PC-9 (cell line): ENCODE measurements at regions not wholly inside any gene's neighbourhood (a gene's known extent, or its start where the extent isn't known, plus 50 kb on each side); places are given as distances from the start of the nearest gene placed in this dataset.

Experiments used
- BruUV-seq: library from RNA; stranded (reverse); fragments of 400-500 nt; replicated peaks from 2 replicates; lab custom pipeline; 2021; lab: Mats Ljungman, UMichigan
- CTCF ChIA-PET: fragments of 300-600 bp; sonication (Branson Sonifier 250); formaldehyde crosslinking; loops from one replicate; lab custom pipeline; 2022; ENCODE audit warnings: antibody characterized with exemption; lab: Charles Lee
- POLR2A ChIA-PET: fragments of 300-600 bp; sonication (Branson Sonifier 250); formaldehyde crosslinking; loops from one replicate; lab custom pipeline; 2022; ENCODE audit warnings: antibody characterized with exemption; ENCODE audit not compliant: unreplicated experiment; lab: Charles Lee
- DNase-seq, 2 experiments: peaks; one replicate each; pipeline versions ENCODE4 v3.0.0 to v3.0.0-alpha.2; 2015 to 2022; ENCODE audit warnings: mixed read lengths in 1 of 2
- H2AFZ ChIP-seq: fragments of 200-600 bp; sonication (generic); 2 replicates; pipeline ENCODE4 v1.8.1; 2017; ENCODE audit warnings: antibody characterized with exemption
- H3F3A ChIP-seq: fragments of 200-600 bp; sonication (generic); 2 replicates; pipeline ENCODE4 v1.8.1; 2017; ENCODE audit warnings: antibody characterized with exemption, mild to moderate bottlenecking, low read depth; ENCODE audit not compliant: insufficient read depth
- H3K27ac ChIP-seq: fragments of 200-600 bp; sonication (generic); 2 replicates; pipeline ENCODE4 v1.6.1; 2016; ENCODE audit warnings: mixed run types
- H3K27me3 ChIP-seq: fragments of 200-600 bp; sonication (generic); 2 replicates; pipeline ENCODE4 v1.6.1; 2016; ENCODE audit warnings: low read depth, mixed run types; ENCODE audit not compliant: insufficient read depth
- H3K36me3 ChIP-seq: fragments of 200-600 bp; sonication (generic); 2 replicates; pipeline ENCODE4 v1.6.1; 2016; ENCODE audit warnings: low read depth, mixed run types
- H3K4me1 ChIP-seq: fragments of 200-600 bp; sonication (generic); replicated peaks from 2 replicates; pipeline ENCODE4 v1.6.1; 2016; ENCODE audit warnings: mixed run types; ENCODE audit not compliant: insufficient read depth
- H3K4me2 ChIP-seq: fragments of 200-600 bp; sonication (generic); 2 replicates; pipeline ENCODE4 v1.6.1; 2017; ENCODE audit warnings: mixed run types
- H3K4me3 ChIP-seq: fragments of 200-600 bp; sonication (generic); 2 replicates; pipeline ENCODE4 v1.6.1; 2016; ENCODE audit warnings: mixed run types
- H3K79me2 ChIP-seq: fragments of 200-600 bp; sonication (generic); 2 replicates; pipeline ENCODE4 v1.6.1; 2017; ENCODE audit warnings: low read depth, mixed run types
- H3K9me2 ChIP-seq: fragments of 200-600 bp; sonication (generic); 2 replicates; pipeline ENCODE4 v1.8.1; 2017; ENCODE audit warnings: mild to moderate bottlenecking; ENCODE audit not compliant: insufficient read depth
- H3K9me3 ChIP-seq: fragments of 200-600 bp; sonication (generic); 2 replicates; pipeline ENCODE4 v1.8.1; 2016; ENCODE audit warnings: low read depth; ENCODE audit not compliant: insufficient read depth
- H4K20me1 ChIP-seq: fragments of 200-600 bp; sonication (generic); 2 replicates; pipeline ENCODE4 v1.8.1; 2017; ENCODE audit not compliant: insufficient read depth
- CTCF ChIP-seq: fragments of 200-600 bp; sonication (generic); conservative IDR thresholded peaks from 2 replicates; pipeline ENCODE4 v1.6.1; 2017; ENCODE audit warnings: mixed run types, antibody characterized with exemption, mild to moderate bottlenecking, moderate library complexity
- EZH2 ChIP-seq: fragments of 200-600 bp; sonication (generic); IDR thresholded peaks from 2 replicates; pipeline ENCODE4 v1.8.0; 2017; ENCODE audit warnings: antibody characterized with exemption, low read depth
- intact Hi-C: fragments of 100-400 bp; cut with micrococcal nuclease; formaldehyde crosslinking; loops from one replicate; pipeline ENCODE4 v1.10.0; 2022; ENCODE audit not compliant: unreplicated experiment

GRCh38 chr16:8283195-8283594, 307.1 kb downstream of the TMEM114 start:
- H3K27me3 ChIP-seq = no peaks in the 10 kb centered on the region
- ChIA-PET POLR2A (no interaction called here), CTCF (no interaction called here)
- no peaks in the 10 kb centered on the region for H3F3A ChIP-seq
- no peaks in the 10 kb centered on the region for H3K9me2 ChIP-seq
- TF ChIP-seq EZH2 (no peak), CTCF (no peak)
- H3K9me3 ChIP-seq = no peaks in the 10 kb centered on the region
- no peak for DNase-seq
- intact Hi-C loops = no loop called here
- no peak overlapping the region for H3K4me3 ChIP-seq
- H3K4me2 ChIP-seq = no peak overlapping the region
- BruUV-seq = no TSS peak
- H4K20me1 ChIP-seq = no peaks in the 10 kb centered on the region; the same call in 1 of the 2 replicates
- no peaks in the 10 kb centered on the region for H3K4me1 ChIP-seq
- no peaks in the 10 kb centered on the region for H3K36me3 ChIP-seq
- H2AFZ ChIP-seq = no peak overlapping the region
- H3K27ac ChIP-seq = no peak overlapping the region
- H3K79me2 ChIP-seq = no peaks in the 10 kb centered on the region

- no peak for TF ChIP-seq CTCF
- CTCF ChIA-PET = no interaction called here
Observed at GRCh38 chr16:8278031-8278580, 312.2 kb downstream of the TMEM114 start.

GRCh38 chr16:8271344-8271743, 319.0 kb downstream of the TMEM114 start:
- DNase-seq = no peak

More at GRCh38 chr16:8278031-8278580, 312.2 kb downstream of the TMEM114 start:
- Histone ChIP-seq H3K27me3 (no peaks in the 10 kb centered on the region), H4K20me1 (no peaks in the 10 kb centered on the region), H3K36me3 (no peaks in the 10 kb centered on the region), H2AFZ (no peak overlapping the region), H3K9me3 (no peaks in the 10 kb centered on the region), H3K4me1 (no peaks in the 10 kb centered on the region), H3F3A (no peaks in the 10 kb centered on the region), H3K9me2 (no peaks in the 10 kb centered on the region), H3K79me2 (no peaks in the 10 kb centered on the region), H3K4me2 (no peak overlapping the region), H3K27ac (no peak overlapping the region), H3K4me3 (no peak overlapping the region)
- intact Hi-C loops = no loop called here
- DNase-seq = no peak
- POLR2A ChIA-PET = no interaction called here
- no TSS peak for BruUV-seq

More at GRCh38 chr16:8271344-8271743, 319.0 kb downstream of the TMEM114 start:
- intact Hi-C loops = no loop called here
- H3K4me3 ChIP-seq = no peak overlapping the region
- no peaks in the 10 kb centered on the region for H4K20me1 ChIP-seq
- H3K79me2 ChIP-seq = no peaks in the 10 kb centered on the region
- TF ChIP-seq CTCF = no peak
- TF ChIP-seq EZH2 = no peak
- no peaks in the 10 kb centered on the region for H3K4me1 ChIP-seq
- ChIA-PET CTCF (no interaction called here), POLR2A (interaction anchor here (0.9 kb wide), 1 partner anchor 41 kb away, joined by 9 read pairs; no protein-coding TSS in a partner anchor)
- no peak overlapping the region for H3K4me2 ChIP-seq
- H3K9me2 ChIP-seq = no peaks in the 10 kb centered on the region
- no TSS peak for BruUV-seq
- H3F3A ChIP-seq = no peaks in the 10 kb centered on the region
- no peak overlapping the region for H2AFZ ChIP-seq
- H3K36me3 ChIP-seq = no peaks in the 10 kb centered on the region
- H3K27me3 ChIP-seq = no peaks in the 10 kb centered on the region
- no peaks in the 10 kb centered on the region for H3K9me3 ChIP-seq
- no peak overlapping the region for H3K27ac ChIP-seq
